HG03460 (cell line): ENCODE measurements at regions not wholly inside any gene's neighbourhood (a gene's known extent, or its start where the extent isn't known, plus 50 kb on each side); places are given as distances from the start of the nearest gene placed in this dataset.
"Not testable (repeated sequence)": the region's sequence is repeated elsewhere in the genome, so short reads cannot be mapped to it uniquely, and the experiment has no call there.

Experiments used
- ATAC-seq: cut with Tn5 transposase; IDR thresholded peaks from one replicate; pipeline ENCODE4 v1.9.1; 2021; ENCODE audit not compliant: unreplicated experiment

DNA sequence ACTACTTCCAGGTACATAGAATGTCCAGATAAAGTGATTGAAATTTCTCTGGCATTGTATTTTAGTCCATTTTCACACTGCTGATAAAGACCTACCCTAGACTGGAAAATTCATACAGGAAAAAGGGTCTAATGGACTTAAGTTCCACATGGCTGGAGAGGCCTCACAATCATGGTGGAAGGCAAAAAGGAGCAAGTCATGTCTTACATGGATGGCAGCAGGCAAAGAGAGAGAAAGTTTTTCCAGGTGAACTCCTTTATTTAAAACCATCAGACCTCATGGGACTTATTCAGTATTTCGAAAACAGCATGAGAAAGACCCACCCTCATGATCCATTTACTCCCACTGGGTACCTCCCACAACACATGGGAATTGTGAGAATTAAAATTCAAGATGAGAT, 1359.7 kb upstream of the RAG2 start:
- no peak for ATAC-seq

DNA sequence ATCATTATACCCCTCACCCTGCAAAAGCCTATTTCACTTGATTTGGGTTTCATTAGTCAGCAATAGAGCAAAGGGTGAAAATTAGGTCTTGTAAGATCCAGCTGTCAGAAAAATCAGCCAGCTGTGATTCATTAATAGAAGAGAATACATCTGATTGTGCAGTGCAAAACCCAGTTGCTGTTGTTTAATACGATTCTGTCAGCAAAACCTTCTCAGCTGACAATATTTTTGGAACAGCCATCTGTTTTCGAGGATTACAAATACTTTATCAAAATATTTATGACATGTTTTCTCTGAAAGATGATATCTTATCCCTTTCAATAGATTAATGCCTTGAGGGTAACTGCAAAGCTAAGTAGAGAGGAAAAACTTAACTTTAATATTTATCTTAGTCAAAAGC, 1354.0 kb upstream of the RAG2 start:
- no peak for ATAC-seq

DNA sequence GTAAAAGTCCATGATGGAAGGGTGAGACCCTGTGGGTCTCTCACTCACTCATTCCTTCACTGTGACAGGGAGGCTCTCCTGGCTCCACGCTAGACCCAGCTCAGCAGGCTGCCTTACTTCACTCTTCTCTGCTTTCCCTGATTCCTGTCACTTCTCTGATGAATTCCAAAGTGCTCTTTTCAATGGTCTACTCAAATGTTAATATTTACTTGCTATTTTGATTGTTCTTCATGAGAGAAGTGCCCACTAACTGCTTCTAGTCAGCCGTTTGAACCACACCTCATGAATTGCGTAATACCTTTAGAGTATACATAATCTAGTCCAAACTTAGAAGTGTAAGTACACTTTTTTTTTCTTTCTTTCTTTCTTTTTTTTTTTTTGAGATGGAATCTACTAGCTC, 1350.2 kb upstream of the RAG2 start:
- ATAC-seq = no peak

DNA sequence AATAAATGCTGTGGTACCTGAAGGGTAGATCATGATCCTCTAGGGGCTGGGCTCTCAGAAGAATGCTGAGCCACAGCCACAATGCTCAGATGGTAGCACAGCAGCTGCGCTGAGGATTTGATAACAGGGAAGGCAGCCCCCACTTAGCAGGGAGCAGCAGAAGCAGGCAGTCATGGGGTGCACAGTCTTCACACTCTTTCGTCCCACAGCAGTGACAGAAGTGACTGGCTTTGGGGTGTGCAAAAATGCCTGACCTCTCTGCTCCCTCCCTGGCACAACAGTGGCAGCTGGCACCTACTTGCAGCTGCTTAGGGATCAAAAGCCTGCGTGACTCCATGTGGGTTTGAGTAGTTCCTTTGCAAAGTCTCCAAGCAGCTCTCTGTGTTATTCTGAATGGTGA, 1349.8 kb upstream of the RAG2 start:
- no peak for ATAC-seq

DNA sequence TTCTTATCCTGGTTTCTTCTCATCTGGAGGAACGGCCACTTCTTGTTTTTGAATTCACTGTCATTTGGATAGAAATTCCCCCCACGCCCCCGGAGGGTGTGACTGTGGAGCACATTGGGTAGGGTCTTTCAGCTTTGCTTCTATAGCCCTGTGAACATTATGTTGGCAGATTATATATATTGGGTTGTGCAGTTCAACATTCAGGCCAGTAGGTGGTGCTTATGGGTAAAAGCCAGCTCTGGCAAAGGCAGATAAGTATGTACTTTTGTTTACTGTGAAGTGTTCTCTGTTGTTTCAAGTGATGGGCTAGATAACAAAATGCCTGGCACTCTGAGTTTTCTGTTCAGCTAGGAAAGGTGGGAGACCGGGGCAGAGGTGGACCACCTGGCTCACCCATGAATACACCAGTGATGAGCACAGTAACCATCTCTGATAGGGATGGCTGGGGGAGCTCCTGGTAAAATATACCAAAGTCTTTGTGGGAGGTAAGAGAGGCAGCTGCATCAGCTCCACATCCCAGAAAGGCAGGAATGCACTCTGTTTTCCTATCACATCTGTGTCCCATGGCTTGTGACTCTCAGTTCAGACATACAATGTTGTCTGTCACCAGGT, 1348.2 kb upstream of the RAG2 start:
- ATAC-seq = no peak

DNA sequence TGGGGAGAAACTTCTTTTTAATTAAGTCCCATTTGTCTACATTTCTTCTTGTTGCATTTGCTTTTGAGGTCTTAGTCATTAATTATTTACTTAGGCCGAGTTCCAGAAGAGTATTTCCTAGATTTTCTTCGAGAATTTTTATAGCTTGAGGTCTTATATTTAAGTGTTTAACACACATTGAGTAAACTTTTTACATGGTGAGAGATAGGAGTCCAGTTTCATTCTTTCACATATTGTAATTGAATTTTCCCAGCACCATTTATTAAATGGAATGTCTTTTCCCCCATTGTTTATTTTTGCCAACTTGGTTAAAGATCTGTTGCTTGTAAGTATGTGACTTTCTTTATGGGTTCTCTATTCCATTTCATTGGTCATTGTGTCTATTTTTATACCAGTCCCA, 1344.0 kb upstream of the RAG2 start:
- ATAC-seq = no peak

DNA sequence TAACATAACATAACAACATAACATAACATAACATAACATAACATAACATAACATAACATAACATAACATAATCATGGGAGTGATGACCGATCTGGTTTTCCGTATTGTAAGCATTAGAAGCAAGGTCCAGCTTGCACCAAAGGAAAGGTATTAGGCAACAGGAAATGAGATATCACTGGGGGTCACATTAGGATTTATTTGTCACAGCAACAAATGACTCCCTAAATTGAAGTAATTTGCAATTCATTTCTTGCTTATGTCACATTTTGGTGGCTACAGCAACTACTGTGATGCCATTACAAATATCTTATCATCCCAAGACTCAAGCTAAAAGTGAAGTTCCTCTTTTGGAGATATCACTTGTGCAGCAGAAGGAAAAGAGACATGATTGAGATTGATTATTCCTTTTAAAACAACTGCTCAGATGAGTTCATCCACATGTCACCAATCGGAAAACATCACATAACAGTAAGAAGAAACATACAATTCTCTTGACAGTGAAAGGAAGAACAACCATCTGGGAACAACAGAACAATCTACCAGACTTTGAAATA, 1331.1 kb upstream of the RAG2 start:
- no peak for ATAC-seq

DNA sequence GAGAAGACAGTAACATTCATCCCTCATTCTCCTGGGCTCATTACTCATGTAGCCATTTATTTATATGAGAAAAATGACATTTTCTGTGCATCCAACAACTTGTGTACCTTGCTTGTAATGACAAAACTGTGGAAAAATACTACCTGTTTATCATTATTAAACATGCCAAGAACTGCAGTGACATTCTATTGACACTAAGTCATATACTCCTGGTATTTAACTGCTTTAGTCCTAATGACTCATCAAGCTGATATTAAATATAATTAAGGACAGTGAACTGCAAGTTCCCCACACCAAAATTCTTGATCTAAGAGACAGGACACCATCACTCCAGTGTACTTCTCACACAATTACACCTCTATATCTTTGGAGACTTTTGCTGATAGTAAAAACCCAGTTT, 1328.7 kb upstream of the RAG2 start:
- ATAC-seq = no peak

DNA sequence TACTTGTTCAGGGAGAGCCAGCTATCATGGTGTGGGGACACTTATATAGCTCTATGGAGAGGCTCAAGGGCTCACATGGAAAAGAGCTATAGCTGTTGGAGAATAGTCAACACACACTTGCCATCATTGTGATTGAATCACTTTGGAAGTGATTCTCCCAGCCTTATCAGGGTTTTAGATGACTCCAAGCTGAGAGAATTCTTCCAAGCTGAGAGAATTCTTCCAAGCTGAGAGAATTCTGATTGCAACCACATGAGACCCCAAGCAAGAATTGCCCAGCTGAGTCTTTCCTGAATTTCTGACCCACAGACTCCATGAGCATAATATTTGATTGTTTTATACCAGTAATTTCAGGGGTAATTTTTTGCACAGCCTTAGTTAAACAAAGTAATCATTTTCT, 1318.3 kb upstream of the RAG2 start:
- ATAC-seq = no peak

DNA sequence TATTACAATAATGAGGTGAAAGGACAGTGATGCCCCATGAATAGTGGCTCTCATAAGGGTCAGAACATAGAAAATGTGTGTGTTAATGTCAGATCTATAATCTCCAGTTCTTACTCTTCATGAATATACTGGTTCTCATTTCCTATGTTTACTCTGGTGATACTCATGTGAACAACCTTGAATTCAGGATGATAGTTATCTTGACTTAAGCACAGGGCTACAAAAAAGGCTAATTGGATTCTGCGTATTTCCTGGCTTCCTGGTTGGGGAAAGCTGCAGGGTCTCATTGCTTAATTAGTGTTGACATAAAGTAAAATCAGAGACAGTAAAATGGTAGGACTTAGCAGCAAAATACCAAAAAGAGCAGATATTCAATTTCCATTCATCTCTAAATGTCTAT, 1316.8 kb upstream of the RAG2 start:
- ATAC-seq = no peak

DNA sequence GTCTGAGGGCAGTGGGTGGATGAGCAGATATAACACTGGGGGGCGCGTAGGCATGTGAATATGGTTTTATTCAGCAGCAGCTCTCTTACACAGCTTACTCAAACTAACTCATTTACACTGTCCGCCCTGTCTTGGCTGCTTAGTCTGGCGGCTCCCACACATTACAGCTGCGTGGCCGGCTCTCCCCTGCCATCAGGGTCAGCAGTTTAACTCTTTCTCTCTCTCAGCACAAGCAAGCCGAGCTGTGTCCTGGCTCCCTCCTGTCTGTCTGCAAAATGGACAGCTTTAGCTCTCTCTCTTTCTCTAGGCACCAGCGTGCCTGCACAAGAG, 1310.1 kb upstream of the RAG2 start:
- no peak for ATAC-seq

DNA sequence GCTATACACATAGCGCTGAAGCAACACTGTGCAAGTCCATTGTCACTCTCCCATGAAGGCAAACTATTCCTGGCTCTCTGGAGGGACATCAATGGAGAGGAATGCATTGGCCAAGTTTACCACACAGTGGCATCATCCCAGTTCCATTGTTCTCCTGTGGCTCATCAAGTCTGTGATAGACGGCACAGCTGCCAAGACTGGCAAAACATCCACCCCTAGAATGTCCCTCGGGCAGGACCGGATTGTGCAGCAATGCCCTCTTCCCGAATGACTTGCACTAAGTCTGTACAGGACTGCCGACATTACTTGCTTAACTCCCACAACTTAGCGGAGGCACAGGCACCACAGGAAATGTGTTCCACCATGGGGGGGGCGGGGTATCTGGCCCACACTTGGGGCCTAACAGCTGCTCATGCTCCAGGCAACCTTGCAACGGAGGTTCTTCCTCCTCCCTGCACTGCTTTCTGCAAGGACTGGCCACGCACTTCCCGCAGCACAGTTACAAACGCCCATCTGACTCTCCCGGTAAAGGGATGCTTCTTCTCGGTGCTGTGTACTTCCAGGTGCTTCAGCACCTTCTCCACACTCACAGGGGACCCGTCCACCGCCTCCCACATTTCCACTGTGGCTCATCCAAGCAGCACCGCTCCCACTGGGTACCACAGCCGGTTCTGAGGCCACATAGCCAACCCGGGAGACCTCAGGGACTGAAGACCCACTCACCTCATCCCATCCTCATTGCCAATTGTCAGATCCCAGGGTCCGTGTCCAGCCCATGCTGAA, 1309.6 kb upstream of the RAG2 start:
- no peak for ATAC-seq

DNA sequence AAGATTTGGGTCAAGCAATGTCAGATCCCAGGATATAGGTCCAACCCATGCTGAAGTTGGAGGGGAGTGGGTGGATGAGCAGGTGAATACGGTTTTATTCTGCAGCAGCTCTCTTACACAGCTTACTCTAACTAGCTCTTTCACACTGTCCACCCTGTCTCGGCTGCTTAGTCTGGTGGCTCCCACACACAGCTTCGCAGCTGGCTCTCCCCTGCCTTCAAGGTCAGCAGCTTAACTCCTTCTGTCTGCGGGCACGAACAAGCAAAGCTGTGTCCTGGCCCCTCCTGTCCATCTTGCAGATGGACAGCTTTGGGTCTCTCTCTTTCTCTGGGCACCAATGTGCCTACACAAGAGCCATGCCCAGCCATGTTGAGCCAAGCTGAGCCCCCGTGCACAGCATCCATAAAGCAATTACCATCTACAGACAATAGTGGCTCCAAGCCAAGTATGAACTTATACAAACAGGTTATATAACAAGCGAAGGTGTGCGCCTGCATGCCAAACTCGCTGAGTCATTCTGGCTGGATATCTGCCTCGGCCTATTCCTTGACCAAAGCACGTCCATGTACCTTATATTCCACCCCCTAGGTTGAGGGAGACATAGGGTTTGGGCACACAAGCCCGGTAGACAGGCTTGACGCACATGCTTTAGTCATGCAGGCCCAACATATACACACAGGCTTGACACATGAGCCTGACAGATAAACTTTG, 1307.8 kb upstream of the RAG2 start:
- ATAC-seq = no peak

DNA sequence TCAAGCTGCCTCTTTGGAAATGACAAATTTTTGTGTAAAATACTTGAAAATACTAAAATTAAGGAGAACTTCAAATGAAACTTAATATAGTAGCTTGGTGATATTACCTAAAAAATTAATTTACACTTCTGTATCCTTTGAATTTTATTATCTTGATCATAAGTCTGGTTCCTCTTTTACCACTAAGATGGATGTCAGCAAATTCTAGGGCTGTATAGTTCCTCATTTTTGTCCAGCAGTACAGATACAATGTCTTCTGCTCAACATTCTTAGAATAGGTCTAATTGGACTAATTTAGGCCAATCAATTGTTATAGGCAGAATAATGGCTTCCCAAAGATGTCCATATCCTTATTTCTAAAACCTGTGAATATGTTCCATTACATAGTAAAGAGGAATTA, 1298.0 kb upstream of the RAG2 start:
- ATAC-seq = no peak

DNA sequence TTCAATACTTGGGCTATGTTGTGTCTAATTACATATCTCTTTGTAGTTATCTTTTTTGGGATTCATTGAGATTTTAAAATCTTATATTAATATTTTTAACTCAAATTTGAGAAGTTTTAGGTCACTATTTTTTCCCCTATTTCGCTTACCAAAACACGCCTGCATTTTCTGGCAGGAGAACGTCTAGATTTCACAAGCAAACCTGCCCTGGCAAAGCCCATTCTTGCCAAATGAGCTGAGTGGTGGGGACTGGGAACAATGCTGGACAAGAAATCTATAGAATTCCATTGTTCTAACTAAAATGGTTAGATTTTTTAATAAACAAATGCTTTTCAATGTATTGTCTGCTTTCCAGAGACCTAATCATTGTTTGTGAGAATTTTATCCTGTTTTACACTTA, 1283.7 kb upstream of the RAG2 start:
- ATAC-seq = no peak

DNA sequence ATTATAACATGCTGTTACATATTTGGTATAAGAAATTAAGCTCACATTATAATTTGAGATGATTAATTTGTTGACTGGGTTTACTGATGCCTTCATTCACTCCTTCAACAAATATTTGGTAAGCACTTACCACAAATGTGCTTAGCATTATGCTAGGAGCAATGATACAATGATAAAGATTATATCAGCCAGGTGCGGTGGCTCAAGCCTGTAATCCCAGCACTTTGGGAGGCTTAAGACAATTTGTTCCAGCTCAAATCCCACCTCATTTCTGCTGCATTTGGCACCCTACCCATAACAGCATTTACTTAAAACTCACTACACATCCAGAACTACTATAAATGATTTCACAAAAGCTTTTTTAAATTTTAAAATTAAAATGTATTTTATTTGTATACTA, 1263.6 kb upstream of the RAG2 start:
- ATAC-seq = no peak

DNA sequence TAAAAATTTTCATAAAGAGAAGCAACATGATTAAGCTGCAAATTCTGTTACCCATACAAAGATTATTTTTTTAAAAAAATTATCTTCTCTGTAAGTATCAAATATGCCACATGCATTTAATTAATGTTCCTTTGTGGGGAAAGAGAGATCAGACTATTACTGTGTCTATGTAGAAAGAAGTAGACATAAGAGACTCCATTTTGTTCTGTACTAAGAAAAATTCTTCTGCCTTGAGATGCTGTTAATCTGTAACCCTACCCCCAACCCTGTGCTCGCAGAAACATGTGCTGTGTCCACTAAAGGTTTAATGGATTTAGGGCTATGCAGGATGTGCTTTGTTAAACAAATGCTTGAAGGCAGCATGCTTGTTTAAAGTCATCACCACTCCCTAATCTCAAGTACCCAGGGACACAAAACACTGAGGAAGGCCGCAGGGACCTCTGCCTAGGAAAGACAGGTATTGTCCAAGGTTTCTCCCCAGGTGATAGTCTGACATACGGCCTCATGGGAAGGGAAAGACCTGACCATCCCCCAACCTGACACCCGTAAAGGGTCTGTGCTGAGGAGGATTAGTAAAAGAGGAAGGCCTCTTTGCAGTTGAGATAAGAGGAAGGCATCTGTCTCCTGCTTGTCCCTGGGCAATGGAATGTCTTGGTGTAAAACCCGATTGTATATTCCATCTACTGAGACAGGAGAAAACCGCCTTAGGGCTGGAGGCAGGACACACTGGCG, 1260.9 kb upstream of the RAG2 start:
- not testable (repeated sequence) for ATAC-seq

DNA sequence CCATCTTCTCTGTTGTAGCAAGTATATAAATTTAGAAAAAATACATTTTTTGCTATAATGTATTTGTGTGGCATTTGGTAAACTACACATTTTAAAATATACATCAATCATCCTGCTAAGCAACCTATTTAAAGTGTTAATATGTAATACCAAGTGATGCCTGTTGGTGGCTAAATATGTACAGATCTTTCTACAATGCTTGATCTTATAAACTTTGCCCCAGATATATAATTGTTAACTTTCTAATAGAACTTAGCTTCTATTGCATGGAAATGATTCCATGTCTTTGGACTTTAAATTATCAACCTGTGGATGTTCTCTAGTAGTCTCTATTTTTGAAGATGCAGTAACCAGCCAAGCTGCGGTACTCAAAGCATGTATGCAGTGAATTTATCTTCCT, 1260.4 kb upstream of the RAG2 start:
- no peak for ATAC-seq

DNA sequence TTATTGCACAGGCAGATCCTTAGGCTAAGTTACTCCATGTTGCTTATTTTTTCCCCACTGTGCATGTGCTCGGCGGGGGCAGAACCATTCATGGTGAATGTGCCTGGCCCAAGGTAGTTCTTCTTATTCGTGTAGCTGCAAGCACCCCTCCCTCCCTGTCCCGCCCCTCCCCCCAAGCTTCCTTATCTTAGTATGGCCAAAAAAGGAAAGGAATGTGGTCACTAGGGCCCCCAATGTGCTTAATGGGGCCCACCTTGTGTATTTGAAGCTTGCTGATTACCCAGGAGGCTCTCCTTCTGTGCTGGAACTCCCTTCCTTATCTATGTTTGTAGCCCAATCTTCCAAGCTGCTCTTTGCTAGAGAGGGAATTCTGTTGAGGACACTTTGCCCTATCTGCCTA, 1259.7 kb upstream of the RAG2 start:
- ATAC-seq = no peak

DNA sequence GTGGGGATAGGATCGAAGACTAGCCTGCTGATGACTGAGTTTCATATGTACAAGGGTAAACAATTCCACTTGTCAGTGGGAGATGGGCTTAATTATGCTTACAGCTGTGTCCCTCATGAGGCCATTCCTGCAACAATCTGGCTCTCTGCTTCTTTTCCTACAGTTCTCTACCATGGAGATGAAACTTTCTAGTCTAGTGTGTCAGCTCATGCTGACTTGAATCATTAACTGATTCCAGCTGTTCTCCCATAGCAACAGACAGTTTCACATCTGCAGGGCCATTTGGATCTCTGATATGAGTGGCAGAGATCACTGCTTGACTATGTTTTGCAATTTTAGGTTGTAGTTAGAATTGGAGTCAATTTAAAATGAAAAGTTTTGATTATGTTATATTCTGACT, 1251.7 kb upstream of the RAG2 start:
- ATAC-seq = no peak

DNA sequence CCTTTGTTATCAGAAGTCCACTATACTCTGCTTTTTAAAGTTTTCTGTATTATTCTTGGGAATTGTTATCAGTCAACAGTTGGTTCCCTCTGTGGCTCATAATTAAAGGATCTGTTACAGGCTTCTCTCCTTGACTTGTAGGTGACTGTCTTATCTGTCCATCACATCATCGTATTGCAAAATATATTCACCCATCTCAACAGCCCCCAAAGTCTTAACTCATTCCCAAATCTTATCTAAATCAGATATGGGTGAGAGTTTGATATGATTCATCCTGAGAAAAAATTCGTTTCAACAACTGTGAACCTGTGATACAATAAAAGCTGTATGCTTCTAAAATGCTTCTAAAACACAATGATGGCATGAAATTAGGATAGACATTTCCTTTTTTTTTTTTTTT, 1245.6 kb upstream of the RAG2 start:
- ATAC-seq = no peak

DNA sequence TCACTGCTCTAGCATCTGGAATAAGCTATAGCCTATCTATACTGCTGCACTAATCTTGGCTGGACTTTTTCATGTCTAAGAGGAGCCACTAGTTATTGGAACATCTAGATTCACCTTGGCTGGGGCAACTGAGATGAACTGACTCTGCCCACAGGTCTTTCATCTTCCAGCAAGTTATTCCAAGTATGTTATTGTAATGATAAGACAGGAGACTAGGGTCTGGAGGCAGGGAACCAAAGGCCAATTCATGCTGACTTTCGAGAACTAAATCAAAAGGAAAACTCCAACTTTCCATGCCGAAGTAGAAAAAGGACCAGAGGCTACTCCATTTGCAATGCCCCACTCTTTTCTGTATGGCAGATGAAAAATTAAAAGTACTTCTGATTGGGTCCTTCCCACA, 1243.0 kb upstream of the RAG2 start:
- no peak for ATAC-seq
